ENCODE measurements at regions not wholly inside any gene's neighbourhood (a gene's known extent, or its start where the extent isn't known, plus 50 kb on each side); places are given as distances from the start of the nearest gene placed in this dataset.

DNA sequence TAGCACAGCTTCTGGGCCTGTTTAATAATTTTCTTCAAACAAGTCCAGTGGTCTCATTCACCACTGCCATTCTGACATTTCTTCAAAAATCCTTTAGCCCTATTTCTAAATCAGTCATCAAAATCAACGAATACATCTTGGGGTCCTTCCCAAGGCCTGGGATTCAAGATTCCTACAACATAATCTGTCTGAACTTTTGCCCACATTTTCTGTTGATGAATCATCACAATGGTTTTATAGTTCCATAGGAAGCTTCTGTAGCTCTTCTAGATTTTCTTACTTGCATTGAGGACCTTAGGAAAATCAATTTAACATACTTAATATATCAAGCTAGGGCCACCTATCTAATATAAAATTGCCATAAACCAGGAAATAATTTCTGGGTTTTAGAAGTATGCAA is 811.8 kb upstream of the ACVR2A start:
- H3K9ac ChIP-seq (ENCODE audit: low read length): no peak overlapping the region
- H2AFZ ChIP-seq (ENCODE audit: low read depth, low read length): no peak overlapping the region
- H3K4me3 Mint-ChIP-seq (ENCODE audit: unreplicated experiment): no peak overlapping the region
- no peaks in the 10 kb centered on the region for H3K9me3 Mint-ChIP-seq (ENCODE audit: unreplicated experiment)
- peak; percentile 33 for DNase-seq (ENCODE audit: low read depth)
- H3K9me3 ChIP-seq (ENCODE audit: insufficient read depth, low read depth, low read length): no peaks in the 10 kb centered on the region
- H3K4me1 ChIP-seq (ENCODE audit: insufficient read depth, low read length): peaks cover 14% of the 10 kb centered on the region
- H3K27me3 ChIP-seq (ENCODE audit: insufficient read depth, low read length): no peaks in the 10 kb centered on the region
- TF ChIP-seq EZH2 (IDR thresholded peaks at IDR 0.05; ENCODE audit: insufficient read depth, low read length) (no peak), CTCF (IDR thresholded peaks at IDR 0.05; ENCODE audit: insufficient read depth, low read depth, low read length) (no peak)
- H3K27ac Mint-ChIP-seq (ENCODE audit: unreplicated experiment): no peak overlapping the region
- H3K27me3 Mint-ChIP-seq (ENCODE audit: low read depth, unreplicated experiment): no peaks in the 10 kb centered on the region
- H4K20me1 ChIP-seq (ENCODE audit: insufficient read depth, low read length): no peaks in the 10 kb centered on the region
- no peak overlapping the region for H3K4me3 ChIP-seq (ENCODE audit: insufficient read depth, low read depth, low read length)
- no peak overlapping the region for H3K27ac ChIP-seq (ENCODE audit: low read depth, low read length)
- H3K36me3 Mint-ChIP-seq (ENCODE audit: low read depth, unreplicated experiment): no peaks in the 10 kb centered on the region
- no peak for FAIRE-seq
- H3K36me3 ChIP-seq (ENCODE audit: insufficient read depth, low read length): no peaks in the 10 kb centered on the region
- no peaks in the 10 kb centered on the region for H3K79me2 ChIP-seq (ENCODE audit: insufficient read depth, low read length)
- no peak overlapping the region for H3K4me2 ChIP-seq (ENCODE audit: low read length)
- peaks cover 11% of the 10 kb centered on the region for H3K4me1 Mint-ChIP-seq (ENCODE audit: low read depth, unreplicated experiment)

GRCh38 chr2:147031897-147032296 is 812.9 kb upstream of the ACVR2A start:
- H3K36me3 Mint-ChIP-seq (ENCODE audit: low read depth, unreplicated experiment): no peaks in the 10 kb centered on the region
- no peak overlapping the region for H3K27ac Mint-ChIP-seq (ENCODE audit: unreplicated experiment)
- Histone ChIP-seq H3K9ac (ENCODE audit: low read length) (no peak overlapping the region), H2AFZ (ENCODE audit: low read depth, low read length) (no peak overlapping the region), H3K4me2 (ENCODE audit: low read length) (peak overlapping the region; percentile 26), H3K27me3 (ENCODE audit: insufficient read depth, low read length) (no peaks in the 10 kb centered on the region), H3K27ac (ENCODE audit: low read depth, low read length) (no peak overlapping the region), H3K79me2 (ENCODE audit: insufficient read depth, low read length) (no peaks in the 10 kb centered on the region), H3K9me3 (ENCODE audit: insufficient read depth, low read depth, low read length) (no peaks in the 10 kb centered on the region), H4K20me1 (ENCODE audit: insufficient read depth, low read length) (no peaks in the 10 kb centered on the region), H3K4me3 (ENCODE audit: insufficient read depth, low read depth, low read length) (no peak overlapping the region), H3K4me1 (ENCODE audit: insufficient read depth, low read length) (peaks cover 14% of the 10 kb centered on the region), H3K36me3 (ENCODE audit: insufficient read depth, low read length) (no peaks in the 10 kb centered on the region)
- no peaks in the 10 kb centered on the region for H3K9me3 Mint-ChIP-seq (ENCODE audit: unreplicated experiment)
- TF ChIP-seq CTCF (IDR thresholded peaks at IDR 0.05; ENCODE audit: insufficient read depth, low read depth, low read length) (no peak), EZH2 (IDR thresholded peaks at IDR 0.05; ENCODE audit: insufficient read depth, low read length) (no peak)
- DNase-seq (ENCODE audit: low read depth) (no peak), FAIRE-seq (no peak)
- H3K4me3 Mint-ChIP-seq (ENCODE audit: unreplicated experiment): no peak overlapping the region
- peaks cover 12% of the 10 kb centered on the region for H3K4me1 Mint-ChIP-seq (ENCODE audit: low read depth, unreplicated experiment)
- no peaks in the 10 kb centered on the region for H3K27me3 Mint-ChIP-seq (ENCODE audit: low read depth, unreplicated experiment)

GRCh38 chr2:147030966-147031720 is 813.7 kb upstream of the ACVR2A start:
- Histone ChIP-seq H3K36me3 (ENCODE audit: insufficient read depth, low read length) (no peaks in the 10 kb centered on the region), H3K4me1 (ENCODE audit: insufficient read depth, low read length) (peaks cover 14% of the 10 kb centered on the region), H3K27me3 (ENCODE audit: insufficient read depth, low read length) (no peaks in the 10 kb centered on the region), H3K4me2 (ENCODE audit: low read length) (peak overlapping the region; percentile 26), H3K79me2 (ENCODE audit: insufficient read depth, low read length) (no peaks in the 10 kb centered on the region), H3K9me3 (ENCODE audit: insufficient read depth, low read depth, low read length) (no peaks in the 10 kb centered on the region), H3K9ac (ENCODE audit: low read length) (no peak overlapping the region), H3K27ac (ENCODE audit: low read depth, low read length) (no peak overlapping the region), H4K20me1 (ENCODE audit: insufficient read depth, low read length) (no peaks in the 10 kb centered on the region), H3K4me3 (ENCODE audit: insufficient read depth, low read depth, low read length) (no peak overlapping the region), H2AFZ (ENCODE audit: low read depth, low read length) (no peak overlapping the region)
- DNase-seq (ENCODE audit: low read depth): peak; percentile 83
- no peak overlapping the region for H3K4me3 Mint-ChIP-seq (ENCODE audit: unreplicated experiment)
- H3K27me3 Mint-ChIP-seq (ENCODE audit: low read depth, unreplicated experiment): no peaks in the 10 kb centered on the region
- no peaks in the 10 kb centered on the region for H3K36me3 Mint-ChIP-seq (ENCODE audit: low read depth, unreplicated experiment)
- no peak for TF ChIP-seq EZH2 (IDR thresholded peaks at IDR 0.05; ENCODE audit: insufficient read depth, low read length)
- no peak for TF ChIP-seq CTCF (IDR thresholded peaks at IDR 0.05; ENCODE audit: insufficient read depth, low read depth, low read length)
- H3K4me1 Mint-ChIP-seq (ENCODE audit: low read depth, unreplicated experiment): peaks cover 19% of the 10 kb centered on the region
- no peak for FAIRE-seq
- no peak overlapping the region for H3K27ac Mint-ChIP-seq (ENCODE audit: unreplicated experiment)
- H3K9me3 Mint-ChIP-seq (ENCODE audit: unreplicated experiment): no peaks in the 10 kb centered on the region

Data from astrocyte (in vitro differentiated cells and primary cell).